ENCODE measurements at regions not wholly inside any gene's neighbourhood (a gene's known extent, or its start where the extent isn't known, plus 50 kb on each side); places are given as distances from the start of the nearest gene placed in this dataset.

DNA sequence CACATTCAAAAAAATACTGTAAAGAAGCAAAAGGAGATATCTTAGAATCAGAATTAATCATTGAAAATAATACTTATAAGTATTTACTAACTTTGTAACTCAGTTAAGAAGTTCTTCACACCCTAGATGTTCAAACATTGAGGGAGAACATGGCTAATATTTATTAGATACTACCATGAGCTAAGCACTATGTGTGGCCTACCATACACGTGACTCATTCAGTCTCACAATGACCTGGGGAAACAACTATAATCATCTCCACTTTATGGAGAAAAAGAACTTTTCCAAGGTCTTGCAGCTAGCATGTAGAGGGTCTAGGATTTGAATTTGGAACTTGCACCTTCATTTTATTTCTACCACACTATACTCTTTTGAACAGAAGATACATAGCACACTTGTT is 361.9 kb upstream of the CFAP20DC start:
- 0% methylated on average over 1 of the region's 1 CpG for WGBS (ENCODE audit: missing lambda C conversion rate)
- CTCF ChIA-PET = no interaction called here

DNA sequence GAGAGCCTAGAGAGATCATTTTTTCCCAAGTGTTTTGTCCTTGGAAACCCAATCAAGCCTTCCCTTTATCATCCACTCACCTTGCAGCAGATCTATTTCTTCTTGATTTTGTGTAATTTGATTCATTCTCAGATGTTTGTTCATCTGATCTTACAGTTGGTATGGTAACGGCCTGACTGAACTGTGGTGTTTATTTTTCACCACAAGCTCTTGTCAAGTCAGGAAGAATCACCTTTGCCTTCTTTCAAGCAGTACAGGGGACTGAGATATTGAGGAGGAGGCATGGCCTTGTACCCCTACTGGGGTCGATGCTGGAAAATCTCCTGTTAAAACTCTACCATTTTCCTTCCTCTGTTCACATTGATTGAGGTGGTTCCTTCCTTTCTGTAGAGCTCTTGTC is 361.4 kb upstream of the CFAP20DC start:
- H3K4me2 ChIP-seq = no peak overlapping the region
- WGBS (ENCODE audit: missing lambda C conversion rate) = 6% methylated on average over 2 of the region's 2 CpGs
- no peaks in the 10 kb centered on the region for H3K4me1 ChIP-seq
- DNase-seq (ENCODE audit: low read depth in 1 of 2, low spot score in 1 of 2) (no peak), FAIRE-seq (no peak), ATAC-seq (no peak)
- POLR2A ChIA-PET = no interaction called here
- TF ChIP-seq NFE2L2 (conservative IDR thresholded peaks at IDR 0.05; ENCODE audit: low read length) = no peak
- no peak for TF ChIP-seq POLR2A (IDR thresholded peaks at IDR 0.05; ENCODE audit: low read length)
- TF ChIP-seq ZC3H11A (IDR thresholded peaks at IDR 0.05) = no peak
- TF ChIP-seq NR3C1 (IDR thresholded peaks at IDR 0.05) = no peak
- no peak for TF ChIP-seq POLR2AphosphoS2 (conservative IDR thresholded peaks at IDR 0.05; ENCODE audit: low read length)
- no peak for TF ChIP-seq MAZ (IDR thresholded peaks at IDR 0.05; ENCODE audit: borderline replicate concordance, low read depth, low read length)
- TF ChIP-seq, protein P1, sequence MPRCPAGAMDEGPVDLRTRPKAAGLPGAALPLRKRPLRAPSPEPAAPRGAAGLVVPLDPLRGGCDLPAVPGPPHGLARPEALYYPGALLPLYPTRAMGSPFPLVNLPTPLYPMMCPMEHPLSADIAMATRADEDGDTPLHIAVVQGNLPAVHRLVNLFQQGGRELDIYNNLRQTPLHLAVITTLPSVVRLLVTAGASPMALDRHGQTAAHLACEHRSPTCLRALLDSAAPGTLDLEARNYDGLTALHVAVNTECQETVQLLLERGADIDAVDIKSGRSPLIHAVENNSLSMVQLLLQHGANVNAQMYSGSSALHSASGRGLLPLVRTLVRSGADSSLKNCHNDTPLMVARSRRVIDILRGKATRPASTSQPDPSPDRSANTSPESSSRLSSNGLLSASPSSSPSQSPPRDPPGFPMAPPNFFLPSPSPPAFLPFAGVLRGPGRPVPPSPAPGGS (IDR thresholded peaks at IDR 0.05) = no peak
- CTCF ChIA-PET = no interaction called here
- H3K9me3 ChIP-seq = no peaks in the 10 kb centered on the region
- H3K27ac ChIP-seq = no peak overlapping the region
- no peak overlapping the region for H3K4me3 ChIP-seq

More for the DNA sequence above, 361.9 kb upstream of the CFAP20DC start:
- Histone ChIP-seq H3K4me1 (no peaks in the 10 kb centered on the region), H3K4me2 (no peak overlapping the region), H3K4me3 (no peak overlapping the region), H3K9me3 (no peaks in the 10 kb centered on the region), H3K27ac (no peak overlapping the region)
- ATAC-seq (no peak), DNase-seq (ENCODE audit: low read depth in 1 of 2, low spot score in 1 of 2) (no peak), FAIRE-seq (no peak)
- no peak for TF ChIP-seq MAFK (IDR thresholded peaks at IDR 0.05; ENCODE audit: partially characterized antibody)
- TF ChIP-seq HOXA7 (CRISPR knock-in tag; IDR thresholded peaks at IDR 0.05) = no peak
- TF ChIP-seq FOSB (CRISPR knock-in tag; IDR thresholded peaks at IDR 0.05) = no peak
- TF ChIP-seq FOSL2 (IDR thresholded peaks at IDR 0.05) = no peak
- no peak for TF ChIP-seq FOSL2 (CRISPR knock-in tag; IDR thresholded peaks at IDR 0.05)
- TF ChIP-seq, protein P2, sequence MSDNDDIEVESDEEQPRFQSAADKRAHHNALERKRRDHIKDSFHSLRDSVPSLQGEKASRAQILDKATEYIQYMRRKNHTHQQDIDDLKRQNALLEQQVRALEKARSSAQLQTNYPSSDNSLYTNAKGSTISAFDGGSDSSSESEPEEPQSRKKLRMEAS (IDR thresholded peaks at IDR 0.05) = no peak
- TF ChIP-seq, protein P3, sequence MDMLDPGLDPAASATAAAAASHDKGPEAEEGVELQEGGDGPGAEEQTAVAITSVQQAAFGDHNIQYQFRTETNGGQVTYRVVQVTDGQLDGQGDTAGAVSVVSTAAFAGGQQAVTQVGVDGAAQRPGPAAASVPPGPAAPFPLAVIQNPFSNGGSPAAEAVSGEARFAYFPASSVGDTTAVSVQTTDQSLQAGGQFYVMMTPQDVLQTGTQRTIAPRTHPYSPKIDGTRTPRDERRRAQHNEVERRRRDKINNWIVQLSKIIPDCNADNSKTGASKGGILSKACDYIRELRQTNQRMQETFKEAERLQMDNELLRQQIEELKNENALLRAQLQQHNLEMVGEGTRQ (IDR thresholded peaks at IDR 0.05) = no peak
- TF ChIP-seq, protein P4, sequence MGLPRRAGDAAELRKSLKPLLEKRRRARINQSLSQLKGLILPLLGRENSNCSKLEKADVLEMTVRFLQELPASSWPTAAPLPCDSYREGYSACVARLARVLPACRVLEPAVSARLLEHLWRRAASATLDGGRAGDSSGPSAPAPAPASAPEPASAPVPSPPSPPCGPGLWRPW (IDR thresholded peaks at IDR 0.05) = no peak
- no peak for TF ChIP-seq ZSCAN20 (CRISPR knock-in tag; IDR thresholded peaks at IDR 0.05)
- POLR2A ChIA-PET = no interaction called here

DNA sequence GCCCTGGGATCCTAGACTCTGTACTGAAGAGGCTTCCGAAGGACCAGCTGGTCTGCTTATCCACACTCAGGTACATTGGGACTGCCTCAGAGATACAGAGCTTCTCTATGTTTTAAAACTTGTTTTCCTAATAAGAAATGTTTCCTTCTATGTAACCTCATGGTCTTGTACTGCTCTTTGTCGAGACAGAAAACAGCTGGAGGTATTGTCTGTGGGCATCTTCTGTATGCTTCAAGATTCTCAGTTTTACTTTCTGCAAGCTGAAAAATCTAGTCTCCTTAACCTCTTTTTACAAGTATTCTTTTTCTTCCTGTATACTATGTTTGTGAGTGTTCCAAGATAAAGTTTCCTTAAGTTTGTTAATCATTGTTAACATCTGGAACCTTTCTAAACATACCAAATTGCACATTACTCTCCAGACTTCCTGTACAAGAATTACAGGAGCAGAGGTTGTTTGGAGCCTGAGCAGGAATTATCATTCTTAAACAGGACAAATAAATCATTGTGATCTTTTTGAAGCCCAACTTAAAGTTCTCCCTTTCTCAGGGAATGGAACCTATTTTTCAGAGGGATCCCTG is 358.3 kb upstream of the CFAP20DC start:
- Histone ChIP-seq H3K9me3 (no peaks in the 10 kb centered on the region), H3K4me3 (no peak overlapping the region), H3K4me1 (no peaks in the 10 kb centered on the region), H3K4me2 (no peak overlapping the region), H3K27ac (no peak overlapping the region)
- ChIA-PET CTCF (no interaction called here), POLR2A (no interaction called here)
- FAIRE-seq = no peak
- 32% methylated on average over 2 of the region's 2 CpGs for WGBS (ENCODE audit: missing lambda C conversion rate)
- TF ChIP-seq, protein P2 (IDR thresholded peaks at IDR 0.05) = no peak
- TF ChIP-seq CBX8 (IDR thresholded peaks at IDR 0.05) (no peak), RAD21 (conservative IDR thresholded peaks at IDR 0.05 in 1 of 2, IDR thresholded peaks at IDR 0.05 in 1 of 2) (no peak), EP300 (IDR thresholded peaks at IDR 0.05) (no peak), NPAS2 (CRISPR knock-in tag; IDR thresholded peaks at IDR 0.05; ENCODE audit: borderline replicate concordance) (no peak), MAFK (IDR thresholded peaks at IDR 0.05; ENCODE audit: partially characterized antibody) (no peak)
- TF ChIP-seq, protein P3 (IDR thresholded peaks at IDR 0.05) = no peak
- TF ChIP-seq, protein P5, sequence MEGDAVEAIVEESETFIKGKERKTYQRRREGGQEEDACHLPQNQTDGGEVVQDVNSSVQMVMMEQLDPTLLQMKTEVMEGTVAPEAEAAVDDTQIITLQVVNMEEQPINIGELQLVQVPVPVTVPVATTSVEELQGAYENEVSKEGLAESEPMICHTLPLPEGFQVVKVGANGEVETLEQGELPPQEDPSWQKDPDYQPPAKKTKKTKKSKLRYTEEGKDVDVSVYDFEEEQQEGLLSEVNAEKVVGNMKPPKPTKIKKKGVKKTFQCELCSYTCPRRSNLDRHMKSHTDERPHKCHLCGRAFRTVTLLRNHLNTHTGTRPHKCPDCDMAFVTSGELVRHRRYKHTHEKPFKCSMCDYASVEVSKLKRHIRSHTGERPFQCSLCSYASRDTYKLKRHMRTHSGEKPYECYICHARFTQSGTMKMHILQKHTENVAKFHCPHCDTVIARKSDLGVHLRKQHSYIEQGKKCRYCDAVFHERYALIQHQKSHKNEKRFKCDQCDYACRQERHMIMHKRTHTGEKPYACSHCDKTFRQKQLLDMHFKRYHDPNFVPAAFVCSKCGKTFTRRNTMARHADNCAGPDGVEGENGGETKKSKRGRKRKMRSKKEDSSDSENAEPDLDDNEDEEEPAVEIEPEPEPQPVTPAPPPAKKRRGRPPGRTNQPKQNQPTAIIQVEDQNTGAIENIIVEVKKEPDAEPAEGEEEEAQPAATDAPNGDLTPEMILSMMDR (IDR thresholded peaks at IDR 0.05) = no peak
- no peak for DNase-seq (ENCODE audit: low read depth in 1 of 2, low spot score in 1 of 2)
- no peak for ATAC-seq
